GM12865 (cell line): ENCODE measurements at regions not wholly inside any gene's neighbourhood (a gene's known extent, or its start where the extent isn't known, plus 50 kb on each side); places are given as distances from the start of the nearest gene placed in this dataset.

ENCODE experiments used
- DNase-seq: peaks from one replicate; pipeline ENCODE4 v3.0.0; 2010; ENCODE audit warnings: low read depth
- H3K4me3 ChIP-seq: 2 replicates; pipeline ENCODE4 v1.5.1; 2011; ENCODE audit warnings: mild to moderate bottlenecking, low read depth, low read length, control low read depth
- TF ChIP-seq, protein P1 (sequence below): IDR thresholded peaks from 2 replicates; pipeline ENCODE4 v1.5.1; 2011; ENCODE audit warnings: low read length, control low read depth, low read depth, inconsistent platforms; ENCODE audit not compliant: insufficient read depth; ENCODE audit errors: missing control alignments

DNA sequence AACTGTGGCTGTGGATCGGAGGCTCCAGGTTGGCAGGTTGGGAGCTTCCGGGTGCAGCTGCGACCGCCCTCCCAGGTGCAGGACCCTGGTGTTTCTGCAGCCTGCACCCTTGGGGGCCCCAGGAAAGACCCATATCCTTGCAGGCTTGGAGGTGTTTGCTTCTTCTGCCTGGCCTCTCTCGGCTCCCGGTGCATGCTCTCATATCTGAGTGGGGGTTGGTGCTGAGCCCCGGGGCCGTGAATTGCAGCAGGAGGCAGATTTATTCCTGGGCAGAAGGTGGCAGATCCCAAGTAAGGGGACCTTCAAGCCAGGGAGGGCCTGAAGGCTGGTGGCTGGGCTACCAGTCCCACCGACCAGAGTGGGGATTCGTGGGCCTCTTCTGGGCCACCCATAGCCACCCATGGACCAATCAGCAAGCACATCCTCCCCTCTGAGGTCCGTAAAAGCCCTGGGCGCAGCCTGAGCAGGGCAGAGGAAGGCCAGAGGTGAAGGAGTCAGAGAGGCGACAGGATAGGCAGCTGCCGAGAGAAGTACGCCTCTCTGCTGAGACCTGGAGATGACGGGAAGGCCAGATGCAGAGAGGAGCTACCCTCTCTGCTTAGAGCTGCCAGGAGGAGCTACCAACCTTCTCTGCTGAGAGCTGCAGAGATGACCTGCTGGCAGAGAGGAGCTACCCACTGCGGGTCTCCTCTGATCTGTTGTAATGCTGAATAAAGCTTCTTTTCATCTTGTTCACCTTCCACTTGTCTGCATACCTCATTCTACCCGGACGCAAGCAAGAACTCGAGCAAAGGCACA, 1279.0 kb upstream of the LRRTM1 start:
- DNase-seq, result no peak
- TF ChIP-seq, protein P1, sequence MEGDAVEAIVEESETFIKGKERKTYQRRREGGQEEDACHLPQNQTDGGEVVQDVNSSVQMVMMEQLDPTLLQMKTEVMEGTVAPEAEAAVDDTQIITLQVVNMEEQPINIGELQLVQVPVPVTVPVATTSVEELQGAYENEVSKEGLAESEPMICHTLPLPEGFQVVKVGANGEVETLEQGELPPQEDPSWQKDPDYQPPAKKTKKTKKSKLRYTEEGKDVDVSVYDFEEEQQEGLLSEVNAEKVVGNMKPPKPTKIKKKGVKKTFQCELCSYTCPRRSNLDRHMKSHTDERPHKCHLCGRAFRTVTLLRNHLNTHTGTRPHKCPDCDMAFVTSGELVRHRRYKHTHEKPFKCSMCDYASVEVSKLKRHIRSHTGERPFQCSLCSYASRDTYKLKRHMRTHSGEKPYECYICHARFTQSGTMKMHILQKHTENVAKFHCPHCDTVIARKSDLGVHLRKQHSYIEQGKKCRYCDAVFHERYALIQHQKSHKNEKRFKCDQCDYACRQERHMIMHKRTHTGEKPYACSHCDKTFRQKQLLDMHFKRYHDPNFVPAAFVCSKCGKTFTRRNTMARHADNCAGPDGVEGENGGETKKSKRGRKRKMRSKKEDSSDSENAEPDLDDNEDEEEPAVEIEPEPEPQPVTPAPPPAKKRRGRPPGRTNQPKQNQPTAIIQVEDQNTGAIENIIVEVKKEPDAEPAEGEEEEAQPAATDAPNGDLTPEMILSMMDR, result no peak
- H3K4me3 ChIP-seq, result no peak overlapping the region

DNA sequence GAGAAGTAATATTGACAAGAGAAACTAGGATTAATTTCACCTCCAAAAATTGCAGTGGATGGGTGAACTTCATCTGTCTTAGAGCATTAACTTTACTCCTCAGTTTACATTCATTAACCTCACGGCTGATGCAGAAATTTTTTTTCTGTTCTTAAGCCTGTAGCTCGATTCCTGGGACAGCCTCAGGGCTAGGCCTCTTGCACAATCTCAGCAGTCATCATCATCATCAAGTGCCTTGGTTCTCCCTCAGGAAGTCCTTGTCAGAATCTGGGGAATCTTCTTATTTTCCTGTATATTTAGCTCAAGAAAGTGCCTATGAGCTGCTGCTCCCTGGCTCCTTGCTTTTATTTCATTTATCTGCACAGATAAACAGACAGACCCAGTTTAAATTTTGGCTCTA, 1272.2 kb upstream of the LRRTM1 start:
- TF ChIP-seq, protein P1, result no peak
- DNase-seq, result no peak
- H3K4me3 ChIP-seq, result no peak overlapping the region

DNA sequence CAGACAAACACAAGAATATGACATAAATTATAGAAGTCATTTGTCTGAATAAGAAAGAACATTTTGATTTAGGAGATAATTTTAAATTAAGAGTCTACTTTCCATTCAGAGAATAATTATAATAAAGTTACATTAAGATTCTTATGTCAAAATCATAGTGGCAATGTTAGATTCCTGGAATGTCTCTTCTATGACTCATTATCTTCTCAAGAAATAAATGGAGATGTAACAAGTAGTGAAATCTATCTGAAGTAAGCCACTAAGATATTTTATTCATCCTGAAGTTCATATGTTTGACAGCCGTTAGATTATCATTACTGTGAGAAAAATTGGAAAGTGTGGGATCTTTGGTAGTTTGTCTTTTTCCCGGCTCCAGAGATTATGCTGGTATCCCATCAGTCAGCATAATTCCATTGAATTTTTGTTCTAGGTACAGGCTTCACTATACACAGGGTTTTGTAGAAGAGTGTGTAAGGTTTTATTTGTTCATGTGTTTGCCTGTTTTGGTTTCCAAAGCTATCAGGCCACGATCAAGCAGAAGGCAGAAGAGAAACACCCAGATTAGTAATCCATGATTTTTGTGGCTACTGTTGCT, 1246.6 kb upstream of the LRRTM1 start:
- TF ChIP-seq, protein P1, result no peak
- H3K4me3 ChIP-seq, result no peak overlapping the region
- DNase-seq, result no peak

DNA sequence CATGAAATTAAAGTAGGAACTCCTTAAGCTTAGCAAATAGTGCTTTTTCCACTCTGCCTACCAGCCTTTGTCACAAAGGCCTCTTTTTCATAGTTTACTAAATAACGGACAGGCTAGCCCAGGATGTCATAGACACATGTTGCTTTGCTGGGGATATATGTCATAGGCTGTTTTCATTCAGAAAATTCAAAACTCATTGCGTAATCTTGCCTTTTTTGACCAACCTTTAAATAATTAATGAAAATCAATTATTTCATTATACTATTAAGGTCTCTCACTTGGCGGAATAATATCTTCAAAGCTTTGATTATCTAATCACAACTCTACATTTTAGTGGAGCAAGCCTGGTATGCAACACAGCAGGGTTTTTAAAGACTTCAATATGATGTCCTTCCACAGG, 1245.7 kb upstream of the LRRTM1 start:
- TF ChIP-seq, protein P1, result no peak
- H3K4me3 ChIP-seq, result no peak overlapping the region
- no peak for DNase-seq

DNA sequence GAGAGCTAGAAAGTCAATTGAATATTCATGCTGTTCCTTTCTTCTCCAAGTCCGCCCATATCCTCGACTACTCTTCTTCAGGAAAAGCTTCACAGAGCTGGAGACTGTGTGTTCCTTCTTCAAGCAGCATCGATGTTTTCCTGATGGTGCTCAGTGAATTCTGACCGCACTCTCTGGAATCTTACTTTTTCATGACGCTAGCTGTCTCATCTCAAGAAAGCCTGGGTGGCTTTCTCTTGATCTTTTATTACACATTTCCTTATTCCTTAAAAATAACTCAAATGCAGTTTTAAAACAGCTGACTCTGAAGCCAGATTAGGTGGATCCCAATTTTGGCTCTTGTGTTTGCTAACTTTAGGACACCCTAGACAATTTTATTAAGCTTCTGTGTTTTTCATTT, 1245.1 kb upstream of the LRRTM1 start:
- TF ChIP-seq, protein P1, result no peak
- no peak for DNase-seq
- H3K4me3 ChIP-seq, result no peak overlapping the region

DNA sequence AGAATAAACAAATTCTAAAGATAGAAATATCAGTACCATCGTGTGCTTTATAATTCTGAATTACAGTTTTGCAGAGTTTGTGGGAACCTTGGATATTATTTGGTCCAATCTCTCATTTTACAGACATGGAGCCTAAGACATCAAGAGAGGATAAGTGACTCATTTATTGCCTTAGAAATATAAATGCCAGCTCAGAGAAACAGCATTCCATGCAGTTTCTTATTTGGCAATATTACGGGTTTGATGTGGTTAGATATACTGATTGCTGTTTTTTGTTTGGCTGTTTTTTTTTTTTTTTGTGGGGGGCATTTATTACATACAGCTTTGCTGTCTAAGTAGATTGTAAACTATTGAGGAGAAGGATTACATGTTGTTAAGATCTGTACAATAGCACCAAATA, 1241.1 kb upstream of the LRRTM1 start:
- H3K4me3 ChIP-seq, result no peak overlapping the region
- no peak for DNase-seq
- TF ChIP-seq, protein P1, result no peak
